Transverse colon (tissue), 3 donors: ENCODE measurements at regions not wholly inside any gene's neighbourhood (a gene's known extent, or its start where the extent isn't known, plus 50 kb on each side); places are given as distances from the start of the nearest gene placed in this dataset.

Experiments
- CTCF ChIP-seq, 5 experiments: fragments of 200-600 bp in 3 of 5; fragments of 450-650 bp in 2 of 5; sonication (generic) in 3 of 5; IDR thresholded peaks; 1 replicate in 2 of 5; 2 replicates in 3 of 5; pipeline ENCODE4 v1.5.1; 2016 to 2017; ENCODE audit warnings: antibody characterized with exemption in 5 of 5, inconsistent platforms in 3 of 5, mild to moderate bottlenecking in 2 of 5, moderate library complexity in 1 of 5
- EP300 ChIP-seq: sonication (generic); formaldehyde crosslinking; IDR thresholded peaks from one replicate; pipeline ENCODE4 v1.6.1; 2017; ENCODE audit warnings: antibody characterized with exemption, low read depth

GRCh38 chr6:79313254-79313653 lies 78.8 kb upstream of the HMGN3 start:
- TF ChIP-seq EP300 (no peak), CTCF (IDR thresholded peaks at IDR 0.05) (no peak)
